Uterus (tissue), 2 donors: ENCODE measurements at regions not wholly inside any gene's neighbourhood (a gene's known extent, or its start where the extent isn't known, plus 50 kb on each side); places are given as distances from the start of the nearest gene placed in this dataset.

ENCODE experiments used
- POLR2A ChIP-seq, 2 donors: fragments of 450-650 bp; IDR thresholded peaks; one replicate each; pipeline ENCODE4 v1.6.1; 2016; ENCODE audit warnings: antibody characterized with exemption in 2 of 2, mild to moderate bottlenecking in 1 of 2, moderate library complexity in 1 of 2
- TF ChIP-seq, protein P1 (sequence below), 4 experiments: fragments of 200-600 bp in 2 of 4; fragments of 450-650 bp in 2 of 4; sonication (generic) in 2 of 4; IDR thresholded peaks; one replicate each; pipeline ENCODE4 v1.5.1; 2016 to 2019; ENCODE audit warnings: antibody characterized with exemption in 4 of 4, mild to moderate bottlenecking in 2 of 4, moderate library complexity in 1 of 4

DNA sequence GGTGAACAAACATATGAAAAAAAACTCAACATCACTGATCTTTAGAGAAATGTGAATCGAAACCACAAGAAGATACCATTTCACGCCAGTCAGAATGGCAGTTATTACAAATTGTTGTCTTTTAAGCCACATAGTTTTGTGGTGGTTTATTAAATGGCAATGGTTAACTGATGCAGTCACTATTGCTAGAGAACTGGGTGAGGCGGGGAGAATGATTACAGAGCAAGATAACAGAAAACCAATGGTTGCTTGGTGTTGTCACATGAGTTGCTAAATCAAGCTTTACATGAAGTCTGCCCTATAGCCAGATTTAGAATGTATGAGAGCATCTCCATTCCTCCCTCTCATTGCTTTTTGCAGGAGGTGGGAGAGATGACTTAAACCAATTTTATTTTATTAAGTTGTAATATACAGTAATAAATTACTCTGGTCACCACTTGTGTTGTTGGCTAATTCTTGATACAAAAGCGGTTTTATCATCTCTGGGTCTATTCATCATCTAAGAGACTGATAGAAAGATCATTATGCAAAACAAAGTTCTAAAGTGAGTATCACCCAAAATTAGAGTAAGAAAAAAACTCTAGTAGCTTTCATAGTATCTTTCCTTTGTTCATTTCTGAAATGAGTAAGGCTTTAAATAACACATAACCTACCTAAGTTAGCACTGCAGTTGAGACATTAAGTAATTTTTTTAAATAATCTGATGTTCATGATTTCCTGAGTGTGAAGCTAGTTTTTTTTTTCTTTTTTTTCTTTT, 859.5 kb downstream of the STIM2 start:
- TF ChIP-seq, protein P1, sequence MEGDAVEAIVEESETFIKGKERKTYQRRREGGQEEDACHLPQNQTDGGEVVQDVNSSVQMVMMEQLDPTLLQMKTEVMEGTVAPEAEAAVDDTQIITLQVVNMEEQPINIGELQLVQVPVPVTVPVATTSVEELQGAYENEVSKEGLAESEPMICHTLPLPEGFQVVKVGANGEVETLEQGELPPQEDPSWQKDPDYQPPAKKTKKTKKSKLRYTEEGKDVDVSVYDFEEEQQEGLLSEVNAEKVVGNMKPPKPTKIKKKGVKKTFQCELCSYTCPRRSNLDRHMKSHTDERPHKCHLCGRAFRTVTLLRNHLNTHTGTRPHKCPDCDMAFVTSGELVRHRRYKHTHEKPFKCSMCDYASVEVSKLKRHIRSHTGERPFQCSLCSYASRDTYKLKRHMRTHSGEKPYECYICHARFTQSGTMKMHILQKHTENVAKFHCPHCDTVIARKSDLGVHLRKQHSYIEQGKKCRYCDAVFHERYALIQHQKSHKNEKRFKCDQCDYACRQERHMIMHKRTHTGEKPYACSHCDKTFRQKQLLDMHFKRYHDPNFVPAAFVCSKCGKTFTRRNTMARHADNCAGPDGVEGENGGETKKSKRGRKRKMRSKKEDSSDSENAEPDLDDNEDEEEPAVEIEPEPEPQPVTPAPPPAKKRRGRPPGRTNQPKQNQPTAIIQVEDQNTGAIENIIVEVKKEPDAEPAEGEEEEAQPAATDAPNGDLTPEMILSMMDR (IDR thresholded peaks at IDR 0.05): no peak
- TF ChIP-seq POLR2A (IDR thresholded peaks at IDR 0.05): no peak
